ENCODE measurements at regions not wholly inside any gene's neighbourhood (a gene's known extent, or its start where the extent isn't known, plus 50 kb on each side); places are given as distances from the start of the nearest gene placed in this dataset.

GRCh38 chr14:22486675-22487074 is 102.3 kb downstream of the DAD1 start:
- Mint-ChIP-seq H3K4me1 (ENCODE audit: unreplicated experiment) (peaks cover 87% of the 10 kb centered on the region), H3K4me3 (ENCODE audit: unreplicated experiment) (no peak overlapping the region), H3K9me3 (ENCODE audit: unreplicated experiment) (no peaks in the 10 kb centered on the region), H3K27me3 (ENCODE audit: unreplicated experiment) (no peaks in the 10 kb centered on the region), H3K27ac (ENCODE audit: unreplicated experiment) (no peak overlapping the region), H3K36me3 (ENCODE audit: low read depth, unreplicated experiment) (no peaks in the 10 kb centered on the region)
- TF ChIP-seq, protein P1, sequence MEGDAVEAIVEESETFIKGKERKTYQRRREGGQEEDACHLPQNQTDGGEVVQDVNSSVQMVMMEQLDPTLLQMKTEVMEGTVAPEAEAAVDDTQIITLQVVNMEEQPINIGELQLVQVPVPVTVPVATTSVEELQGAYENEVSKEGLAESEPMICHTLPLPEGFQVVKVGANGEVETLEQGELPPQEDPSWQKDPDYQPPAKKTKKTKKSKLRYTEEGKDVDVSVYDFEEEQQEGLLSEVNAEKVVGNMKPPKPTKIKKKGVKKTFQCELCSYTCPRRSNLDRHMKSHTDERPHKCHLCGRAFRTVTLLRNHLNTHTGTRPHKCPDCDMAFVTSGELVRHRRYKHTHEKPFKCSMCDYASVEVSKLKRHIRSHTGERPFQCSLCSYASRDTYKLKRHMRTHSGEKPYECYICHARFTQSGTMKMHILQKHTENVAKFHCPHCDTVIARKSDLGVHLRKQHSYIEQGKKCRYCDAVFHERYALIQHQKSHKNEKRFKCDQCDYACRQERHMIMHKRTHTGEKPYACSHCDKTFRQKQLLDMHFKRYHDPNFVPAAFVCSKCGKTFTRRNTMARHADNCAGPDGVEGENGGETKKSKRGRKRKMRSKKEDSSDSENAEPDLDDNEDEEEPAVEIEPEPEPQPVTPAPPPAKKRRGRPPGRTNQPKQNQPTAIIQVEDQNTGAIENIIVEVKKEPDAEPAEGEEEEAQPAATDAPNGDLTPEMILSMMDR (IDR thresholded peaks at IDR 0.05; ENCODE audit: unreplicated experiment): no peak
- no peak for DNase-seq (ENCODE audit: low spot score)

DNA sequence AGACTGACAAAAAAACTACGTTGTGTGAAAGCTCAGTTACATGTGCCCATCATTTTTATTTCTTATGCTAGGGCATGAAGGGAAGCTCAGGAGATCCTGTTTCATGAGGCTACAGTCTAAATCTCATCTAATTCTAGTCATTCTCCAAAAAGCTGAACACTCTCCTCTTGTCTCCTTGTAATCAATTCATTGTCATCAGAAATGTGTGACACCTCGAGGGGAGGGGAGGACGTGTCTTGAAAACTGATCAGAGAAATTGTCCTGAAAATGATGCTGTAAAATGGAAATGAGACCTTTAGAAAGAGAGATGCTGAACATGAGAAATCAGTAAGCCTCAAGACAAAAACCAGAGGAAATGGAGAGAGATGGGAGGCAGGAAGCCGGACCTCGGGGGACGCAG is 103.4 kb downstream of the DAD1 start:
- H3K4me3 Mint-ChIP-seq (ENCODE audit: unreplicated experiment): no peak overlapping the region
- H3K27ac Mint-ChIP-seq (ENCODE audit: unreplicated experiment): no peak overlapping the region
- TF ChIP-seq, protein P1 (IDR thresholded peaks at IDR 0.05; ENCODE audit: unreplicated experiment): no peak
- no peaks in the 10 kb centered on the region for H3K9me3 Mint-ChIP-seq (ENCODE audit: unreplicated experiment)
- no peaks in the 10 kb centered on the region for H3K36me3 Mint-ChIP-seq (ENCODE audit: low read depth, unreplicated experiment)
- no peak for DNase-seq (ENCODE audit: low spot score)
- H3K27me3 Mint-ChIP-seq (ENCODE audit: unreplicated experiment): no peaks in the 10 kb centered on the region
- peaks cover 87% of the 10 kb centered on the region for H3K4me1 Mint-ChIP-seq (ENCODE audit: unreplicated experiment)

DNA sequence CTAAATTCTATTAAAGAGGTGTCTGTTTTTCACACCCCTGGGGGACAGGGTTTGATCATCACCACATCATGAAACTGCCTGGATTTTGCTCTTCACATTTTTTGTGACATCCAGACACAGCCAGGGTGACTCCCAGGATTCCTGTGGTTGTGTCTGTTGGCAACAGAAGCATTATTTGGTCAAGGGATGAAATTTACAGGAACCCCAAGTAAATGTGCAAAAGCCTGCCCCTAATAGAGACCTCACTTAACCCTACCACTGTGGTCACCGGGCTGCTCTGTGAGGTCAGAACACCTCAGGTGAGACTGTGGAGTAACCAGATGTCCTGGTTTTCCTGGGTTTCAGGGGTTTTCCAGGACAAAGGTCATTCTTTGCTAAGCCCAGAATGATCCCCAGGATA is 103.8 kb downstream of the DAD1 start:
- Mint-ChIP-seq H3K27ac (ENCODE audit: unreplicated experiment) (no peak overlapping the region), H3K9me3 (ENCODE audit: unreplicated experiment) (no peaks in the 10 kb centered on the region), H3K36me3 (ENCODE audit: low read depth, unreplicated experiment) (no peaks in the 10 kb centered on the region), H3K27me3 (ENCODE audit: unreplicated experiment) (no peaks in the 10 kb centered on the region), H3K4me1 (ENCODE audit: unreplicated experiment) (peaks cover 86% of the 10 kb centered on the region), H3K4me3 (ENCODE audit: unreplicated experiment) (no peak overlapping the region)
- TF ChIP-seq, protein P1 (IDR thresholded peaks at IDR 0.05; ENCODE audit: unreplicated experiment): no peak
- no peak for DNase-seq (ENCODE audit: low spot score)

DNA sequence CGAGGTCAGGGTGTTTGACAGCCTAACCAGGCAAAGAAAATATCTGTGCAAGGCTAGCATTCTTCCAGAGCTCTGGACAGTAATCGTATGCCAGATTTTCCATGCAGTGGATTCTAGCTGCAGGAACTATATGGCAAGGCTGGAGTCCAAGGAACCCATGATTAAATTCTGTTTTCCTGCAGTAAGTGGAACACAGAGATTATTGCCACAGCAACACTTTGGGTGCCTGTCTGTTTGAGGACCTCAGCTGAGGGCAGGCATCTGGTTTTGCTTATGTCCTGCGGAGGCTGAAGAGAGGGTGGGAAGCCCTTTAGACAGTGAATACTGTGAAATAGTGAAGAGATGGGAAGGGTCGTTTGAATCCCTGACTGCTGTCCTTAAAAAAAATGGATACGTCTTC is 104.4 kb downstream of the DAD1 start:
- Mint-ChIP-seq H3K4me1 (ENCODE audit: unreplicated experiment) (peaks cover 86% of the 10 kb centered on the region), H3K27ac (ENCODE audit: unreplicated experiment) (no peak overlapping the region), H3K4me3 (ENCODE audit: unreplicated experiment) (no peak overlapping the region), H3K9me3 (ENCODE audit: unreplicated experiment) (no peaks in the 10 kb centered on the region), H3K27me3 (ENCODE audit: unreplicated experiment) (no peaks in the 10 kb centered on the region), H3K36me3 (ENCODE audit: low read depth, unreplicated experiment) (no peaks in the 10 kb centered on the region)
- no peak for DNase-seq (ENCODE audit: low spot score)
- TF ChIP-seq, protein P1 (IDR thresholded peaks at IDR 0.05; ENCODE audit: unreplicated experiment): no peak

GRCh38 chr14:22483863-22484593 is 105.0 kb downstream of the DAD1 start:
- TF ChIP-seq, protein P1 (IDR thresholded peaks at IDR 0.05; ENCODE audit: unreplicated experiment): no peak
- H3K27ac Mint-ChIP-seq (ENCODE audit: unreplicated experiment): no peak overlapping the region
- no peaks in the 10 kb centered on the region for H3K36me3 Mint-ChIP-seq (ENCODE audit: low read depth, unreplicated experiment)
- H3K27me3 Mint-ChIP-seq (ENCODE audit: unreplicated experiment): no peaks in the 10 kb centered on the region
- H3K4me3 Mint-ChIP-seq (ENCODE audit: unreplicated experiment): no peak overlapping the region
- no peak for DNase-seq (ENCODE audit: low spot score)
- peaks cover 83% of the 10 kb centered on the region for H3K4me1 Mint-ChIP-seq (ENCODE audit: unreplicated experiment)
- H3K9me3 Mint-ChIP-seq (ENCODE audit: unreplicated experiment): no peaks in the 10 kb centered on the region
